ENCODE measurements at regions not wholly inside any gene's neighbourhood (a gene's known extent, or its start where the extent isn't known, plus 50 kb on each side); places are given as distances from the start of the nearest gene placed in this dataset.

DNA sequence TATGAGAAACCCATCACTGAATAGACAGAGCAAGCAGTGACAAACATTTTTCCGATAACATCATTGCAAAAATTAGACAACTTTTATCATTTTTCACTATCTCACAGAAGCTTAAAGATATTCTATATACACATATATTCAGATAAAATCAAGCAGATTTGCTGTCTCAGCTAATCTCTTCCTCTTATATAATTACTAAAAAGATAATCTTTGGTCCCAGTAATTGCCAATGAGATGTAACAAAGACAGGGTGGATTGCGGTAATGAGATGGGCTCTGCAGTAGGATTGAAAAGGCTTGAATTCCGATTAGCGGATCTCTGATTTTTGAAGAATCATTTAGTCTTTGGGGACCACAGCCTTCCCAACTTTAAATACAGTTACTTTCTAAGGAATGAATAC lies 63.5 kb downstream of the SYT4 start:
- Histone ChIP-seq H3K4me1 (ENCODE audit: control insufficient read depth in 2 of 2, insufficient read depth in 2 of 2, low read length in 2 of 2) (no peaks in the 10 kb centered on the region), H3K27ac (ENCODE audit: low read depth, low read length) (no peak overlapping the region), H3K4me3 (ENCODE audit: low read length) (no peak overlapping the region), H3K27me3 (ENCODE audit: control insufficient read depth in 2 of 2, insufficient read depth in 2 of 2, low read length in 2 of 2) (no peaks in the 10 kb centered on the region), H3K9me3 (ENCODE audit: control insufficient read depth in 2 of 3, low read length in 3 of 3) (no peaks in the 10 kb centered on the region), H3K36me3 (ENCODE audit: control insufficient read depth in 2 of 3, insufficient read depth in 3 of 3, low read length in 3 of 3) (no peaks in the 10 kb centered on the region)
- no peak for DNase-seq
- Mint-ChIP-seq H3K27ac (no peak overlapping the region), H3K9me3 (peaks cover 0 to 11% (median 2%) of the 10 kb centered on the region in 11 donors), H3K27me3 (no peaks in the 10 kb centered on the region), H3K4me3 (no peak overlapping the region), H3K4me1 (no peaks in the 10 kb centered on the region), H3K36me3 (no peaks in the 10 kb centered on the region)
- ATAC-seq, result no peak
- intact Hi-C loops (cut with micrococcal nuclease), result loop anchor here in 1 of 2 donors (10.0 kb wide), 2 partner anchors 59 to 61 kb away; partner anchors contain the start of gene SYT4
- CTCF ChIA-PET, result no interaction called here
- POLR2A ChIA-PET, result no interaction called here

DNA sequence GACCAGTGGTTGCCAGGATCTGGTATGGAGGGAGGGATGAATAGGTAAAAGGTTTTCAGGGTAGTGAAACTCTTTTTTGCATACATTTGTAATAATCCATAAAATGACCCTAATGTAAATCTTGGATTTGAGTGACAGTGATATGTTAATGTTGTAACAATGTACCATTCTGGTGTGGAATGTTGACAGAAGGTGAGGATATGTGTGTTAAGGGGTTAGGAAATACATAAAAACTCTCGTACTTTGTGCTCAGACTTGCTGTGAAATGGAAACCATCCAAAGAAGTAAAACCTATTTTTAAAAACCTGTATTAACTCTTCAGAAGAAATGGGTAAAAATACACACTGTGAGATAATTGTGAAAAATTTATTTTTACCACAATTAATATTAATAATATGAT lies 66.2 kb downstream of the SYT4 start:
- H3K4me3 Mint-ChIP-seq, result no peak overlapping the region
- no peak overlapping the region for H3K27ac ChIP-seq (ENCODE audit: low read depth, low read length)
- H3K9me3 Mint-ChIP-seq, result peaks cover 0 to 10% (median 2%) of the 10 kb centered on the region in 11 donors
- H3K9me3 ChIP-seq (ENCODE audit: control insufficient read depth in 2 of 3, low read length in 3 of 3), result no peaks in the 10 kb centered on the region
- CTCF ChIA-PET, result no interaction called here
- POLR2A ChIA-PET, result no interaction called here
- ATAC-seq, result no peak
- no peaks in the 10 kb centered on the region for H3K27me3 Mint-ChIP-seq
- DNase-seq, result no peak
- no peaks in the 10 kb centered on the region for H3K27me3 ChIP-seq (ENCODE audit: control insufficient read depth in 2 of 2, insufficient read depth in 2 of 2, low read length in 2 of 2)
- no peak overlapping the region for H3K27ac Mint-ChIP-seq
- H3K4me3 ChIP-seq (ENCODE audit: low read length), result no peak overlapping the region
- no peaks in the 10 kb centered on the region for H3K36me3 ChIP-seq (ENCODE audit: control insufficient read depth in 2 of 3, insufficient read depth in 3 of 3, low read length in 3 of 3)
- no peaks in the 10 kb centered on the region for H3K4me1 Mint-ChIP-seq
- intact Hi-C loops (cut with micrococcal nuclease), result loop anchor here in 1 of 2 donors (10.0 kb wide), 2 partner anchors 56 to 64 kb away; partner anchors contain the start of gene SYT4
- no peaks in the 10 kb centered on the region for H3K36me3 Mint-ChIP-seq
- no peaks in the 10 kb centered on the region for H3K4me1 ChIP-seq (ENCODE audit: control insufficient read depth in 2 of 2, insufficient read depth in 2 of 2, low read length in 2 of 2)

DNA sequence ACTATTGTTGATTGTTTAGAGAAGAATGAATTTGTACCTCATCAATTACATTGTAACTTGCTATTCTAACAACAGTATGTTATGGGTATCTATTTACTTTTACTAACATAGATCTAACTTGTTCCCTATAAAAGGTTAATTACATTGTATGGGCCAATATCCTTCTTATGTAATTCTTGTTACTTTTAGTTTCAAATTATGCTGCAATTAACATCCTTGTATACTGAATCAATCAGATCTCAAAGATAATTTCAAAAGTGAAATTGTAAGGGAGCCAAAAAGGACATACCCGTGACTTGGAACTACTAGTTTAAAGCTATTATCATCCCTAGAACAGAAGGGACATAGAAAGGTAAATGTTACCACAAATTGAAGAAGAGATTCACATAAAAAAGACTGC lies 79.9 kb upstream of the RIT2 start:
- Mint-ChIP-seq H3K4me3 (no peak overlapping the region), H3K9me3 (peaks cover 0 to 9% (median 4%) of the 10 kb centered on the region in 11 donors), H3K27ac (no peak overlapping the region), H3K27me3 (no peaks in the 10 kb centered on the region), H3K36me3 (no peaks in the 10 kb centered on the region), H3K4me1 (no peaks in the 10 kb centered on the region)
- ATAC-seq (no peak), DNase-seq (no peak)
- H3K27ac ChIP-seq (ENCODE audit: low read depth, low read length), result no peak overlapping the region
- POLR2A ChIA-PET, result no interaction called here
- CTCF ChIA-PET, result no interaction called here
- H3K4me1 ChIP-seq (ENCODE audit: control insufficient read depth in 2 of 2, insufficient read depth in 2 of 2, low read length in 2 of 2), result no peaks in the 10 kb centered on the region
- H3K4me3 ChIP-seq (ENCODE audit: low read length), result no peak overlapping the region
- intact Hi-C loops (cut with micrococcal nuclease), result no loop called here
- no peaks in the 10 kb centered on the region for H3K9me3 ChIP-seq (ENCODE audit: control insufficient read depth in 2 of 3, low read length in 3 of 3)
- no peaks in the 10 kb centered on the region for H3K36me3 ChIP-seq (ENCODE audit: control insufficient read depth in 2 of 3, insufficient read depth in 3 of 3, low read length in 3 of 3)
- H3K27me3 ChIP-seq (ENCODE audit: control insufficient read depth in 2 of 2, insufficient read depth in 2 of 2, low read length in 2 of 2), result no peaks in the 10 kb centered on the region

DNA sequence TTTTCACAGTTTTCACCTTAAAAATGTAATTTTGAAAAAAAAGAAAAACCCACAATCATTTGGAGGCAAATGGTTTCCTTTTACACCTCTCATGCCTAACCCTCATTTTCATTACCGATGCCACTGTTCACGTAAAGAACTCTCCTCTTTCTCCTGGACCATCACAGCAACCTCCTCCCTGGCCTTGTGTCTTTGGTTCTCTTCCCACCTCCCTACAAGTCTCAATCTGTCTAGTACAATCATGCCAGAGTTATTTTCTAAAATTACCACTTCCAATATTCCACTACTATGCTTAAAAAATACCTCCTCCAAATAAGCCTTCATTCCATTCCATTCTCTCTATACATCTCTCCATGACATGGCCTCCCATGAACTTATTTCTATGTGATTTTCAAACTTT lies 77.9 kb upstream of the RIT2 start:
- no peaks in the 10 kb centered on the region for H3K4me1 Mint-ChIP-seq
- POLR2A ChIA-PET, result no interaction called here
- intact Hi-C loops (cut with micrococcal nuclease), result no loop called here

DNA sequence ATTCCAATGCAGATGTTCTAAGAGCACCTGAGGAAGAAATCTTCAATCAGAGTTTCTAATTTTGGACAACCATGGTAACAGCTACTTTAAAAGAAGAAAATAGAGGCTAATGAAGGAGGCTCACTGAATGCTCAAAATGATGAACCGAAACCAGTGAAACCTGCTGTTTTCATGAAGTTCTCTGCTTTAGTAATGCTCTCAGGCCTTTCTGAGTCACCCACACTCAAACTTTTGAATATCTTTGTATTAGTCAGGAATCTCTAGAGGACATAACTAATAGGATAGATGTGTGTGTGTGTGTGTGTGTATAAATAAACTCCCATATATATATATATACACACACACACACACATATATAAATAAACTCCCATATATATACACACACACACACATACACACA lies 76.9 kb upstream of the RIT2 start:
- Histone ChIP-seq H3K4me3 (ENCODE audit: low read length) (no peak overlapping the region), H3K36me3 (ENCODE audit: control insufficient read depth in 2 of 3, insufficient read depth in 3 of 3, low read length in 3 of 3) (no peaks in the 10 kb centered on the region), H3K27ac (ENCODE audit: low read depth, low read length) (no peak overlapping the region), H3K9me3 (ENCODE audit: control insufficient read depth in 2 of 3, low read length in 3 of 3) (no peaks in the 10 kb centered on the region), H3K4me1 (ENCODE audit: control insufficient read depth in 2 of 2, insufficient read depth in 2 of 2, low read length in 2 of 2) (no peaks in the 10 kb centered on the region), H3K27me3 (ENCODE audit: control insufficient read depth in 2 of 2, insufficient read depth in 2 of 2, low read length in 2 of 2) (no peaks in the 10 kb centered on the region)
- ChIA-PET CTCF (no interaction called here), POLR2A (no interaction called here)
- Mint-ChIP-seq H3K27ac (no peak overlapping the region), H3K36me3 (no peaks in the 10 kb centered on the region), H3K4me3 (no peak overlapping the region), H3K4me1 (no peaks in the 10 kb centered on the region), H3K9me3 (peaks cover 0 to 15% (median 5%) of the 10 kb centered on the region in 11 donors), H3K27me3 (no peaks in the 10 kb centered on the region)
- intact Hi-C loops (cut with micrococcal nuclease), result no loop called here
- ATAC-seq (no peak), DNase-seq (no peak)

More for the DNA sequence above, 77.9 kb upstream of the RIT2 start:
- no peak overlapping the region for H3K4me3 ChIP-seq (ENCODE audit: low read length)
- no peak overlapping the region for H3K27ac ChIP-seq (ENCODE audit: low read depth, low read length)
- CTCF ChIA-PET, result no interaction called here
- Mint-ChIP-seq H3K36me3 (no peaks in the 10 kb centered on the region), H3K27me3 (no peaks in the 10 kb centered on the region), H3K9me3 (peaks cover 0 to 9% (median 4%) of the 10 kb centered on the region in 11 donors), H3K4me3 (no peak overlapping the region), H3K27ac (no peak overlapping the region)
- no peak for DNase-seq
- H3K27me3 ChIP-seq (ENCODE audit: control insufficient read depth in 2 of 2, insufficient read depth in 2 of 2, low read length in 2 of 2), result no peaks in the 10 kb centered on the region
- H3K36me3 ChIP-seq (ENCODE audit: control insufficient read depth in 2 of 3, insufficient read depth in 3 of 3, low read length in 3 of 3), result no peaks in the 10 kb centered on the region
- no peaks in the 10 kb centered on the region for H3K9me3 ChIP-seq (ENCODE audit: control insufficient read depth in 2 of 3, low read length in 3 of 3)
- ATAC-seq, result no peak
- no peaks in the 10 kb centered on the region for H3K4me1 ChIP-seq (ENCODE audit: control insufficient read depth in 2 of 2, insufficient read depth in 2 of 2, low read length in 2 of 2)

DNA sequence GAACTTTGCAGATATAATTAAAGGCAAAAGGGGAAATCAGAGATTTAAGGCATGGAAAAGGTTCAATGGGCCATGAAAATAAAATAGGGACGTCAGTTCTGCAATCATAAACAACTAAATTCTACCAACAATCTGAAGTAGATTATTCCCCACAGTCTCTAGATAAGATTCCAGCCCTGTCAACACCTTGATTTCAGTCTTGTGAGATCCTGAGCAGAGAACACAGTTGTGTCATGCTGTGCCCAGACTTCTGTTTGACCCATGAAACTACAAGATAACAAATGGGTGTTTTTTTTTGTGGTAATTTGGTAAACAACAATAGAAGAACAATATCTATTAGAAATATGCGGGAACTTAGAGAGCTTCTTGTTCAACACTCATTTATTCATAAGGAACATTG lies 66.2 kb upstream of the RIT2 start:
- H3K36me3 ChIP-seq (ENCODE audit: control insufficient read depth in 2 of 3, insufficient read depth in 3 of 3, low read length in 3 of 3), result no peaks in the 10 kb centered on the region
- DNase-seq, result no peak
- POLR2A ChIA-PET, result no interaction called here
- H3K4me3 ChIP-seq (ENCODE audit: low read length), result no peak overlapping the region
- no peak overlapping the region for H3K27ac ChIP-seq (ENCODE audit: low read depth, low read length)
- no peaks in the 10 kb centered on the region for H3K4me1 ChIP-seq (ENCODE audit: control insufficient read depth in 2 of 2, insufficient read depth in 2 of 2, low read length in 2 of 2)
- no peaks in the 10 kb centered on the region for H3K36me3 Mint-ChIP-seq
- H3K9me3 ChIP-seq (ENCODE audit: control insufficient read depth in 2 of 3, low read length in 3 of 3), result no peaks in the 10 kb centered on the region
- peaks cover 0 to 26% (median 4%) of the 10 kb centered on the region in 11 donors for H3K9me3 Mint-ChIP-seq
- intact Hi-C loops (cut with micrococcal nuclease), result no loop called here
- H3K27ac Mint-ChIP-seq, result no peak overlapping the region
- no peaks in the 10 kb centered on the region for H3K27me3 ChIP-seq (ENCODE audit: control insufficient read depth in 2 of 2, insufficient read depth in 2 of 2, low read length in 2 of 2)
- H3K4me1 Mint-ChIP-seq, result no peaks in the 10 kb centered on the region
- CTCF ChIA-PET, result no interaction called here
- no peak for ATAC-seq
- no peak overlapping the region for H3K4me3 Mint-ChIP-seq
- no peaks in the 10 kb centered on the region for H3K27me3 Mint-ChIP-seq

DNA sequence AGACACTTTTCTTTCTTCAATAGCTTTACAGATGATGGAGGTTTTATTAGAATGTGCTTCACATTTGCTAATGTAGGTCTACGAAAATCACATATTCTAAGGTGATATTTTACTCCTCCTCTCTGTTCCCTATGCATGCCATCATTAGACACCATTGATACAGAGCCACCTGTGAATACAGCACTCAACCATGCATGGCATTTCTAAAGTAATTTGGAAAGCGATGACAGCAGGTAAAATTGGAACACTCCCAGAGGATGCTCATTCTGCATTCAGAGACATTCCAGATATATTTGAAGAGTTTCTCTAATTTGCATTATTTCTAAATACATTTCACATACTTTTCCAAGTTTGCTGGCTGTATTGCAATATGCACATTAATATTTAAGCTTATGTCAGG lies 65.3 kb upstream of the RIT2 start:
- no peak for ATAC-seq
- CTCF ChIA-PET, result no interaction called here
- Mint-ChIP-seq H3K9me3 (peaks cover 0 to 27% (median 4%) of the 10 kb centered on the region in 11 donors), H3K36me3 (no peaks in the 10 kb centered on the region), H3K4me3 (no peak overlapping the region), H3K27ac (no peak overlapping the region), H3K27me3 (no peaks in the 10 kb centered on the region), H3K4me1 (no peaks in the 10 kb centered on the region)
- no peak for DNase-seq
- Histone ChIP-seq H3K4me1 (ENCODE audit: control insufficient read depth in 2 of 2, insufficient read depth in 2 of 2, low read length in 2 of 2) (no peaks in the 10 kb centered on the region), H3K27me3 (ENCODE audit: control insufficient read depth in 2 of 2, insufficient read depth in 2 of 2, low read length in 2 of 2) (no peaks in the 10 kb centered on the region), H3K36me3 (ENCODE audit: control insufficient read depth in 2 of 3, insufficient read depth in 3 of 3, low read length in 3 of 3) (no peaks in the 10 kb centered on the region), H3K27ac (ENCODE audit: low read depth, low read length) (no peak overlapping the region), H3K4me3 (ENCODE audit: low read length) (no peak overlapping the region), H3K9me3 (ENCODE audit: control insufficient read depth in 2 of 3, low read length in 3 of 3) (no peaks in the 10 kb centered on the region)
- intact Hi-C loops (cut with micrococcal nuclease), result no loop called here
- POLR2A ChIA-PET, result no interaction called here

Data from naive thymus-derived CD4-positive, alpha-beta T cell (primary cell).